Loucy (cell line): ENCODE measurements at regions not wholly inside any gene's neighbourhood (a gene's known extent, or its start where the extent isn't known, plus 50 kb on each side); places are given as distances from the start of the nearest gene placed in this dataset.

Experiments used
- CTCF ChIP-seq: fragments of 200-600 bp; sonication (generic); conservative IDR thresholded peaks from 2 replicates; pipeline ENCODE4 v1.5.1; 2014; ENCODE audit warnings: mild to moderate bottlenecking, antibody characterized with exemption, low read length
- EZH2phosphoT487 ChIP-seq: fragments of 200-600 bp; IDR thresholded peaks from 2 replicates; pipeline ENCODE4 v1.6.1; 2018; ENCODE audit warnings: antibody characterized with exemption, mild to moderate bottlenecking, moderate library complexity, borderline replicate concordance

GRCh38 chr12:24400533-24400932, 451.1 kb upstream of the SOX5 start:
- TF ChIP-seq CTCF, result no peak
- no peak for TF ChIP-seq EZH2phosphoT487
